H1 (cell line): ENCODE measurements at regions not wholly inside any gene's neighbourhood (a gene's known extent, or its start where the extent isn't known, plus 50 kb on each side); places are given as distances from the start of the nearest gene placed in this dataset.

Experiments
- CTBP2 ChIP-seq: IDR thresholded peaks from 2 replicates; pipeline ENCODE4 v1.7.0; 2011; ENCODE audit warnings: borderline replicate concordance, mild to moderate bottlenecking, moderate library complexity, mixed read lengths, low read length; ENCODE audit not compliant: insufficient read depth, insufficient read length
- KDM1A ChIP-seq: fragments of 200-600, 300-600 bp; sonication (generic); IDR thresholded peaks from 2 replicates; pipeline ENCODE4 v1.7.1; 2016; ENCODE audit warnings: mild to moderate bottlenecking, low read length, borderline replicate concordance
- SAP30 ChIP-seq: fragments of 300-600 bp; sonication (generic); IDR thresholded peaks from 2 replicates; pipeline ENCODE4 v1.7.1; 2012; ENCODE audit warnings: low read length, moderate library complexity, mild to moderate bottlenecking, inconsistent platforms; ENCODE audit not compliant: insufficient read depth, insufficient replicate concordance
- TAF1 ChIP-seq: IDR thresholded peaks from 2 replicates; pipeline ENCODE4 v1.6.1; 2011; ENCODE audit warnings: mild to moderate bottlenecking, low read depth, low read length

- TF ChIP-seq CTBP2 (no peak), TAF1 (no peak), KDM1A (no peak), SAP30 (no peak)
- TF ChIP-seq, all 59 proteins: peak for 0
Measured at GRCh38 chr10:52532650-52533290, 218.7 kb downstream of the DKK1 start (continued).
